Ovary (tissue), 7 donors: ENCODE measurements at regions not wholly inside any gene's neighbourhood (a gene's known extent, or its start where the extent isn't known, plus 50 kb on each side); places are given as distances from the start of the nearest gene placed in this dataset.

Experiments used
- DNase-seq, 5 donors: peaks; one replicate each; pipeline ENCODE4 v3.0.0-alpha.2; 2019 to 2020
- H3K27ac ChIP-seq, 2 donors: fragments of 200-600 bp; one replicate each; pipeline versions ENCODE4 v1.5.1 to v1.8.0; 2019 to 2022
- H3K27me3 ChIP-seq: fragments of 200-600 bp; one replicate; pipeline ENCODE4 v1.8.0; 2022
- H3K36me3 ChIP-seq: fragments of 200-600 bp; sonication (generic); one replicate; pipeline ENCODE4 v1.5.1; 2019
- H3K4me1 ChIP-seq: one replicate; pipeline ENCODE4 v1.8.1; 2013; ENCODE audit warnings: mild to moderate bottlenecking, moderate library complexity; ENCODE audit not compliant: insufficient read depth
- H3K4me3 ChIP-seq: fragments of 200-600 bp; sonication (generic); one replicate; pipeline ENCODE4 v1.5.1; 2017
- H3K9me3 ChIP-seq, 2 donors: fragments of 200-600 bp in 1 of 2; sonication (generic) in 1 of 2; one replicate each; pipeline versions ENCODE4 v1.5.1 to v1.8.1; 2013 to 2019; ENCODE audit warnings: mild to moderate bottlenecking in 1 of 2, moderate library complexity in 1 of 2
- CTCF ChIP-seq, 3 donors: fragments of 450-650 bp in 2 of 3; fragments of 200-600 bp in 1 of 3; IDR thresholded peaks; one replicate each; pipeline versions ENCODE4 v1.5.1 to v1.8.0; 2016 to 2022; ENCODE audit warnings: antibody characterized with exemption in 3 of 3, mild to moderate bottlenecking in 1 of 3
- EP300 ChIP-seq: sonication (generic); formaldehyde crosslinking; IDR thresholded peaks from one replicate; pipeline ENCODE4 v1.6.1; 2017; ENCODE audit warnings: antibody characterized with exemption
- POLR2A ChIP-seq: fragments of 450-650 bp; IDR thresholded peaks from one replicate; pipeline ENCODE4 v1.6.1; 2017; ENCODE audit warnings: antibody characterized with exemption, mild to moderate bottlenecking, moderate library complexity
- WGBS, 3 donors: extraction: QIAGEN DNeasy Blood & Tissue Kit in 1 of 3; methylation state at CpG; one replicate each; pipeline versions ENCODE4 v1.1.5 to v1.1.7; 2013 to 2017; 5-methylcytosine and 5-hydroxymethylcytosine counted together
- intact Hi-C, 4 donors: fragments of 100-400 bp; cut with DNase I; formaldehyde crosslinking; loops; one replicate each; pipeline versions ENCODE4 v1.11.0 to v1.15.1; 2022 to 2023
- donor health status: DM: no; HTN: no; CAD: no; lungs with moderate emphysema.
- donor health status: DM: no; HTN: no; CAD: no.
- donor health status: Bipolar disorder and iron deficiency.
- donor health status: DM: no; HTN: no; CAD: no.
- donor health status: DM: yes; HTN: yes; CAD: no.

GRCh38 chrX:14084466-14084865 is 54.8 kb upstream of the GEMIN8 start:
- TF ChIP-seq POLR2A (no peak), CTCF (IDR thresholded peaks at IDR 0.05) (no peak), EP300 (no peak)

GRCh38 chrX:14083783-14084182 is 54.1 kb upstream of the GEMIN8 start:
- H3K4me3 ChIP-seq, result no peak overlapping the region
- intact Hi-C loops, result no loop called here
- H3K9me3 ChIP-seq, result no peaks in the 10 kb centered on the region

More at GRCh38 chrX:14084466-14084865, 54.8 kb upstream of the GEMIN8 start:
- Histone ChIP-seq H3K36me3 (no peaks in the 10 kb centered on the region), H3K27ac (no peak overlapping the region), H3K4me3 (no peak overlapping the region), H3K9me3 (no peaks in the 10 kb centered on the region), H3K4me1 (no peaks in the 10 kb centered on the region), H3K27me3 (no peaks in the 10 kb centered on the region)
- intact Hi-C loops, result no loop called here
- WGBS, 3 donors, result 69 to 81% (median 72%) methylated on average over 1 of the region's 1 CpG
- no peak for DNase-seq

GRCh38 chrX:14079891-14080430 is 50.3 kb upstream of the GEMIN8 start:
- Histone ChIP-seq H3K27ac (no peak overlapping the region), H3K27me3 (no peaks in the 10 kb centered on the region), H3K36me3 (no peaks in the 10 kb centered on the region), H3K4me1 (no peaks in the 10 kb centered on the region), H3K9me3 (no peaks in the 10 kb centered on the region), H3K4me3 (no peak overlapping the region)
- DNase-seq, result no peak
- WGBS, 3 donors, result 59 to 71% (median 61%) methylated on average over 2 of the region's 2 CpGs
- intact Hi-C loops, result no loop called here
- TF ChIP-seq POLR2A (no peak), EP300 (no peak), CTCF (IDR thresholded peaks at IDR 0.05) (no peak)

More at GRCh38 chrX:14083783-14084182, 54.1 kb upstream of the GEMIN8 start:
- H3K4me1 ChIP-seq, result no peaks in the 10 kb centered on the region
- H3K36me3 ChIP-seq, result no peaks in the 10 kb centered on the region
- H3K27me3 ChIP-seq, result no peaks in the 10 kb centered on the region
- H3K27ac ChIP-seq, result no peak overlapping the region
- no peak for DNase-seq
- TF ChIP-seq CTCF (IDR thresholded peaks at IDR 0.05) (no peak), EP300 (no peak), POLR2A (no peak)
